ENCODE measurements at regions not wholly inside any gene's neighbourhood (a gene's known extent, or its start where the extent isn't known, plus 50 kb on each side); places are given as distances from the start of the nearest gene placed in this dataset.
"Not testable (repeated sequence)": the region's sequence is repeated elsewhere in the genome, so short reads cannot be mapped to it uniquely, and the experiment has no call there.

GRCh38 chr1:166304131-166304530 lies 137.3 kb upstream of the FAM78B start:
- DNase-seq (ENCODE audit: extremely low read depth, low read depth, low spot score) = no peak

GRCh38 chr1:166305371-166305770 lies 138.6 kb upstream of the FAM78B start:
- no peak for DNase-seq (ENCODE audit: extremely low read depth, low read depth, low spot score)

- DNase-seq (ENCODE audit: extremely low read depth, low read depth, low spot score) = no peak
Observed at GRCh38 chr1:166307261-166308188, 140.7 kb upstream of the FAM78B start.

GRCh38 chr1:166316306-166316705 lies 149.5 kb upstream of the FAM78B start:
- DNase-seq (ENCODE audit: extremely low read depth, low read depth, low spot score) = not testable (repeated sequence)

GRCh38 chr1:166322470-166322869 lies 155.7 kb upstream of the FAM78B start:
- DNase-seq (ENCODE audit: extremely low read depth, low read depth, low spot score) = no peak

- DNase-seq (ENCODE audit: extremely low read depth, low read depth, low spot score) = no peak
Observed at GRCh38 chr1:166327886-166328285, 161.1 kb upstream of the FAM78B start.

GRCh38 chr1:166328956-166329355 lies 162.2 kb upstream of the FAM78B start:
- no peak for DNase-seq (ENCODE audit: extremely low read depth, low read depth, low spot score)

GRCh38 chr1:166330096-166330495 lies 163.3 kb upstream of the FAM78B start:
- DNase-seq (ENCODE audit: extremely low read depth, low read depth, low spot score) = no peak

GRCh38 chr1:166338105-166338504 lies 171.3 kb upstream of the FAM78B start:
- DNase-seq (ENCODE audit: extremely low read depth, low read depth, low spot score) = no peak

- no peak for DNase-seq (ENCODE audit: extremely low read depth, low read depth, low spot score)
Observed at GRCh38 chr1:166340709-166341108, 173.9 kb upstream of the FAM78B start.

- DNase-seq (ENCODE audit: extremely low read depth, low read depth, low spot score) = no peak
Observed at GRCh38 chr1:166343276-166343675, 176.5 kb upstream of the FAM78B start.

- no peak for DNase-seq (ENCODE audit: extremely low read depth, low read depth, low spot score)
Observed at GRCh38 chr1:166350490-166350889, 183.7 kb upstream of the FAM78B start.

- DNase-seq (ENCODE audit: extremely low read depth, low read depth, low spot score) = no peak
Observed at GRCh38 chr1:166351676-166352075, 184.9 kb upstream of the FAM78B start.

- DNase-seq (ENCODE audit: extremely low read depth, low read depth, low spot score) = no peak
Observed at GRCh38 chr1:166353213-166353612, 186.4 kb upstream of the FAM78B start.

- DNase-seq (ENCODE audit: extremely low read depth, low read depth, low spot score) = no peak
Observed at GRCh38 chr1:166354406-166354805, 187.6 kb upstream of the FAM78B start.

GRCh38 chr1:166365081-166365480 lies 198.3 kb upstream of the FAM78B start:
- no peak for DNase-seq (ENCODE audit: extremely low read depth, low read depth, low spot score)

GRCh38 chr1:166368030-166368429 lies 201.2 kb upstream of the FAM78B start:
- DNase-seq (ENCODE audit: extremely low read depth, low read depth, low spot score) = no peak

- DNase-seq (ENCODE audit: extremely low read depth, low read depth, low spot score) = no peak
Observed at GRCh38 chr1:166377896-166378295, 211.1 kb upstream of the FAM78B start.

- no peak for DNase-seq (ENCODE audit: extremely low read depth, low read depth, low spot score)
Observed at GRCh38 chr1:166378805-166379204, 212.0 kb upstream of the FAM78B start.

- DNase-seq (ENCODE audit: extremely low read depth, low read depth, low spot score) = no peak
Observed at GRCh38 chr1:166379447-166379846, 212.6 kb upstream of the FAM78B start.

GRCh38 chr1:166383137-166383536 lies 216.3 kb upstream of the FAM78B start:
- DNase-seq (ENCODE audit: extremely low read depth, low read depth, low spot score) = no peak

GRCh38 chr1:166383635-166384346 lies 217.0 kb upstream of the FAM78B start:
- no peak for DNase-seq (ENCODE audit: extremely low read depth, low read depth, low spot score)

All from glomerular endothelial cell (primary cell).